Esophagus squamous epithelium (tissue), 4 donors: ENCODE measurements at regions not wholly inside any gene's neighbourhood (a gene's known extent, or its start where the extent isn't known, plus 50 kb on each side); places are given as distances from the start of the nearest gene placed in this dataset.

Source experiments
- POLR2A ChIP-seq, 4 donors: fragments of 450-650 bp; IDR thresholded peaks; one replicate each; pipeline ENCODE4 v1.6.1; 2017; ENCODE audit warnings: antibody characterized with exemption in 4 of 4, mild to moderate bottlenecking in 4 of 4, moderate library complexity in 3 of 4
- TF ChIP-seq, protein P1 (sequence below), 6 experiments: fragments of 450-650 bp in 4 of 6; fragments of 200-600 bp in 2 of 6; sonication (generic) in 2 of 6; IDR thresholded peaks; one replicate each; pipeline ENCODE4 v1.5.1; 2016 to 2019; ENCODE audit warnings: antibody characterized with exemption in 6 of 6, mild to moderate bottlenecking in 4 of 6, moderate library complexity in 4 of 6

- TF ChIP-seq, protein P1, sequence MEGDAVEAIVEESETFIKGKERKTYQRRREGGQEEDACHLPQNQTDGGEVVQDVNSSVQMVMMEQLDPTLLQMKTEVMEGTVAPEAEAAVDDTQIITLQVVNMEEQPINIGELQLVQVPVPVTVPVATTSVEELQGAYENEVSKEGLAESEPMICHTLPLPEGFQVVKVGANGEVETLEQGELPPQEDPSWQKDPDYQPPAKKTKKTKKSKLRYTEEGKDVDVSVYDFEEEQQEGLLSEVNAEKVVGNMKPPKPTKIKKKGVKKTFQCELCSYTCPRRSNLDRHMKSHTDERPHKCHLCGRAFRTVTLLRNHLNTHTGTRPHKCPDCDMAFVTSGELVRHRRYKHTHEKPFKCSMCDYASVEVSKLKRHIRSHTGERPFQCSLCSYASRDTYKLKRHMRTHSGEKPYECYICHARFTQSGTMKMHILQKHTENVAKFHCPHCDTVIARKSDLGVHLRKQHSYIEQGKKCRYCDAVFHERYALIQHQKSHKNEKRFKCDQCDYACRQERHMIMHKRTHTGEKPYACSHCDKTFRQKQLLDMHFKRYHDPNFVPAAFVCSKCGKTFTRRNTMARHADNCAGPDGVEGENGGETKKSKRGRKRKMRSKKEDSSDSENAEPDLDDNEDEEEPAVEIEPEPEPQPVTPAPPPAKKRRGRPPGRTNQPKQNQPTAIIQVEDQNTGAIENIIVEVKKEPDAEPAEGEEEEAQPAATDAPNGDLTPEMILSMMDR (IDR thresholded peaks at IDR 0.05) = no peak
- TF ChIP-seq POLR2A (IDR thresholded peaks at IDR 0.05) = no peak
These were observed 66.4 kb upstream of the RAB6C start for GRCh38 chr2:129912871-129913694.
